H1 (cell line): ENCODE measurements at regions not wholly inside any gene's neighbourhood (a gene's known extent, or its start where the extent isn't known, plus 50 kb on each side); places are given as distances from the start of the nearest gene placed in this dataset.
"Not testable (repeated sequence)": the region's sequence is repeated elsewhere in the genome, so short reads cannot be mapped to it uniquely, and the experiment has no call there.

ENCODE experiments used
- CTCF ChIA-PET: fragments of 300-600 bp; sonication (Branson Sonifier 250); formaldehyde crosslinking; loops from one replicate; lab custom pipeline; 2021; ENCODE audit not compliant: partially characterized antibody; lab: Charles Lee
- POLR2A ChIA-PET: fragments of 300-600 bp; sonication (Branson Sonifier 250); formaldehyde crosslinking; loops from one replicate; lab custom pipeline; 2021; ENCODE audit warnings: inconsistent platforms; ENCODE audit not compliant: partially characterized antibody; lab: Charles Lee
- DNase-seq, 2 experiments: peaks; one replicate each; pipeline versions ENCODE4 v3.0.0 to v3.0.0-alpha.2; 2010 to 2022; ENCODE audit warnings: low spot score in 2 of 2, low read depth in 1 of 2, mixed read lengths in 1 of 2
- FAIRE-seq: peaks from 2 replicates; lab custom pipeline; 2011; peaks lifted over from hg19 to GRCh38; lab: Jason Lieb, UNC
- H2AFZ ChIP-seq: 2 replicates; pipeline ENCODE4 v1.8.1; 2012; ENCODE audit warnings: low read length, inconsistent platforms
- H2AK5ac ChIP-seq: 2 replicates; pipeline ENCODE4 v1.6.1; 2013; ENCODE audit warnings: low read depth, low read length
- H2BK120ac ChIP-seq: replicated peaks from 2 replicates; pipeline ENCODE3; 2013; ENCODE audit warnings: low read depth, low read length, inconsistent platforms
- H2BK12ac ChIP-seq: 2 replicates; pipeline ENCODE4 v1.6.1; 2013; ENCODE audit warnings: low read depth, low read length
- H2BK15ac ChIP-seq: 2 replicates; pipeline ENCODE4 v1.6.1; 2013; ENCODE audit warnings: low read length
- H2BK20ac ChIP-seq: 2 replicates; pipeline ENCODE4 v1.6.1; 2013; ENCODE audit warnings: low read length
- H2BK5ac ChIP-seq: 2 replicates; pipeline ENCODE4 v1.6.1; 2013; ENCODE audit warnings: low read depth, low read length
- H3K14ac ChIP-seq: 2 replicates; pipeline ENCODE4 v1.6.1; 2013; ENCODE audit warnings: inconsistent platforms; ENCODE audit not compliant: insufficient read length
- H3K18ac ChIP-seq: 2 replicates; pipeline ENCODE4 v1.6.1; 2013; ENCODE audit warnings: low read length; ENCODE audit errors: extremely low read depth
- H3K23ac ChIP-seq: 2 replicates; pipeline ENCODE4 v1.6.1; 2013; ENCODE audit warnings: inconsistent platforms; ENCODE audit not compliant: insufficient read length
- H3K23me2 ChIP-seq: 2 replicates; pipeline ENCODE4 v1.6.1; 2013; ENCODE audit warnings: low read depth, low read length
- H3K27ac ChIP-seq: 2 replicates; pipeline ENCODE4 v1.6.1; 2011; ENCODE audit warnings: low read depth, low read length, inconsistent platforms
- H3K27me3 ChIP-seq, 4 experiments: replicated peaks in 1 of 4; 1 replicate in 1 of 4; 2 replicates in 3 of 4; pipeline versions ENCODE4 v1.6.1 to v1.8.1; 2011 to 2013; ENCODE audit warnings: low read length in 3 of 4, mild to moderate bottlenecking in 3 of 4, inconsistent platforms in 2 of 4, mixed read lengths in 2 of 4, moderate library complexity in 1 of 4; ENCODE audit not compliant: control insufficient read depth in 3 of 4, insufficient read depth in 3 of 4; ENCODE audit errors: extremely low read depth in 1 of 4
- H3K36me3 ChIP-seq, 4 experiments: 2 replicates each; pipeline versions ENCODE4 v1.6.1 to v1.8.1; 2011 to 2013; ENCODE audit warnings: mild to moderate bottlenecking in 4 of 4, low read length in 3 of 4, moderate library complexity in 2 of 4, control low read depth in 1 of 4, inconsistent platforms in 1 of 4; ENCODE audit not compliant: insufficient read depth in 4 of 4, control insufficient read depth in 2 of 4
- H3K4ac ChIP-seq: replicated peaks from 2 replicates; pipeline ENCODE3; 2013; ENCODE audit warnings: low read length, low read depth, mixed read lengths, inconsistent platforms; ENCODE audit not compliant: insufficient read length
- H3K4me1 ChIP-seq, 4 experiments: replicated peaks in 1 of 4; 1 replicate in 1 of 4; 2 replicates in 3 of 4; pipeline versions ENCODE4 v1.6.1 to v1.8.1; 2011 to 2013; ENCODE audit warnings: low read length in 3 of 4, inconsistent platforms in 2 of 4, mixed read lengths in 1 of 4; ENCODE audit not compliant: insufficient read depth in 4 of 4, control insufficient read depth in 3 of 4
- H3K4me2 ChIP-seq, 2 experiments: 2 replicates each; pipeline versions ENCODE4 v1.6.1 to v1.8.1; 2011 to 2013; ENCODE audit warnings: low read depth in 2 of 2, low read length in 2 of 2, control low read depth in 1 of 2, inconsistent platforms in 1 of 2, mild to moderate bottlenecking in 1 of 2; ENCODE audit not compliant: insufficient read depth in 1 of 2
- H3K4me3 ChIP-seq, 4 experiments: fragments of 200-600, 300-600 bp in 1 of 4; sonication (generic), shearing (Covaris generic), sonication (Bioruptor Twin) in 1 of 4; 2 replicates each; pipeline versions ENCODE4 v1.5.1 to v1.8.1; 2011 to 2016; ENCODE audit warnings: low read length in 4 of 4, low read depth in 3 of 4, control low read depth in 2 of 4, inconsistent platforms in 2 of 4, mild to moderate bottlenecking in 2 of 4, mixed read lengths in 1 of 4, moderate library complexity in 1 of 4; ENCODE audit not compliant: insufficient read depth in 2 of 4; ENCODE audit errors: extremely low read depth in 1 of 4
- H3K56ac ChIP-seq: replicated peaks from 2 replicates; pipeline ENCODE3; 2013; ENCODE audit warnings: low read depth, mild to moderate bottlenecking, mixed read lengths, low read length, inconsistent platforms; ENCODE audit not compliant: insufficient read length
- H3K79me1 ChIP-seq: 2 replicates; pipeline ENCODE4 v1.6.1; 2013; ENCODE audit warnings: low read depth, low read length, control low read depth
- H3K79me2 ChIP-seq, 2 experiments: 2 replicates each; pipeline versions ENCODE4 v1.6.1 to v1.8.1; 2012 to 2013; ENCODE audit warnings: low read length in 2 of 2, mild to moderate bottlenecking in 2 of 2, inconsistent platforms in 1 of 2; ENCODE audit not compliant: insufficient read depth in 2 of 2, control insufficient read depth in 1 of 2
- H3K9ac ChIP-seq, 4 experiments: replicated peaks in 1 of 4; 1 replicate in 1 of 4; 2 replicates in 3 of 4; pipeline versions ENCODE4 v1.6.1 to v1.8.1; 2011 to 2013; ENCODE audit warnings: low read depth in 3 of 4, low read length in 3 of 4, control low read depth in 2 of 4, mild to moderate bottlenecking in 2 of 4, moderate library complexity in 2 of 4, inconsistent platforms in 1 of 4; ENCODE audit errors: extremely low read depth in 1 of 4
- H3K9me3 ChIP-seq, 2 experiments: 2 replicates each; pipeline versions ENCODE4 v1.6.1 to v1.8.1; 2012 to 2013; ENCODE audit warnings: mild to moderate bottlenecking in 2 of 2, moderate library complexity in 2 of 2, control low read depth in 1 of 2, inconsistent platforms in 1 of 2, low read depth in 1 of 2, low read length in 1 of 2, mixed read lengths in 1 of 2; ENCODE audit not compliant: insufficient read depth in 2 of 2
- H4K20me1 ChIP-seq, 2 experiments: replicated peaks in 1 of 2; 2 replicates each; pipeline versions ENCODE3 to v1.8.1; 2011 to 2013; ENCODE audit warnings: inconsistent platforms in 2 of 2, low read length in 2 of 2, mild to moderate bottlenecking in 1 of 2; ENCODE audit not compliant: insufficient read depth in 2 of 2, control insufficient read depth in 1 of 2
- H4K5ac ChIP-seq: 2 replicates; pipeline ENCODE4 v1.6.1; 2013; ENCODE audit warnings: low read length, low read depth, mixed read lengths, inconsistent platforms; ENCODE audit not compliant: insufficient read length
- H4K8ac ChIP-seq: 2 replicates; pipeline ENCODE4 v1.8.0; 2013; ENCODE audit warnings: mild to moderate bottlenecking, moderate library complexity, low read length, inconsistent platforms; ENCODE audit not compliant: insufficient read depth; ENCODE audit errors: extremely low read depth
- H4K91ac ChIP-seq: replicated peaks from 2 replicates; pipeline ENCODE3; 2013; ENCODE audit warnings: low read length, mixed read lengths, inconsistent platforms; ENCODE audit not compliant: insufficient read length
- ATF3 ChIP-seq: IDR thresholded peaks from 2 replicates; pipeline ENCODE4 v1.6.1; 2011; ENCODE audit warnings: low read depth, mild to moderate bottlenecking, low read length; ENCODE audit not compliant: insufficient read depth
- CBX8 ChIP-seq: fragments of 300-800, 300-1000 bp; sonication (generic); IDR thresholded peaks from 2 replicates; pipeline ENCODE4 v1.7.1; 2016; ENCODE audit warnings: low read depth, low read length, borderline replicate concordance
- CTBP2 ChIP-seq: IDR thresholded peaks from 2 replicates; pipeline ENCODE4 v1.7.0; 2011; ENCODE audit warnings: borderline replicate concordance, mild to moderate bottlenecking, moderate library complexity, mixed read lengths, low read length; ENCODE audit not compliant: insufficient read depth, insufficient read length
- CTCF ChIP-seq, 3 experiments: IDR thresholded peaks; 1 replicate in 2 of 3; 2 replicates in 1 of 3; pipeline versions ENCODE4 v1.5.1 to v1.6.1; 2011; ENCODE audit warnings: low read length in 3 of 3, mild to moderate bottlenecking in 3 of 3, inconsistent platforms in 2 of 3, low read depth in 1 of 3, moderate library complexity in 1 of 3; ENCODE audit not compliant: insufficient read depth in 1 of 3; ENCODE audit errors: control extremely low read depth in 1 of 3
- GTF2F1 ChIP-seq: IDR thresholded peaks from 2 replicates; pipeline ENCODE4 v1.6.1; 2012; ENCODE audit warnings: low read depth, low read length, improper control_type of control experiment, borderline replicate concordance
- HDAC6 ChIP-seq: IDR thresholded peaks from one replicate; pipeline ENCODE4 v1.7.1; 2012; ENCODE audit warnings: low read depth, mild to moderate bottlenecking, inconsistent platforms, low read length, moderate library complexity
- PHF8 ChIP-seq: fragments of 200-600 bp; sonication (generic); conservative IDR thresholded peaks from 2 replicates; pipeline ENCODE4 v1.7.1; 2012; ENCODE audit warnings: low read depth, mild to moderate bottlenecking, inconsistent platforms, low read length, moderate library complexity
- POLR2AphosphoS5 ChIP-seq: IDR thresholded peaks from 2 replicates; pipeline ENCODE4 v1.6.1; 2011; ENCODE audit warnings: low read depth, low read length
- WGBS, 2 experiments: shearing (Covaris generic) in 1 of 2; methylation state at CpG; one replicate each; pipeline versions ENCODE4 v1.1.6 to v1.1.7; 2013 to 2015; ENCODE audit warnings: low lambda C conversion rate in 2 of 2, mixed read lengths in 2 of 2, inconsistent platforms in 1 of 2, low coverage in 1 of 2, missing lambda C conversion rate in 1 of 2; ENCODE audit not compliant: insufficient replicate concordance in 2 of 2, insufficient coverage in 1 of 2, insufficient read length in 1 of 2; ENCODE audit errors: extremely low coverage in 1 of 2, missing lambda C conversion rate in 1 of 2; 5-methylcytosine and 5-hydroxymethylcytosine counted together

- TF ChIP-seq CTCF (IDR thresholded peaks at IDR 0.05; ENCODE audit: control extremely low read depth in 1 of 3, insufficient read depth in 1 of 3, low read depth in 1 of 3, low read length in 3 of 3): no peak
- TF ChIP-seq CBX8: no peak
- TF ChIP-seq GTF2F1: no peak
- no peak for TF ChIP-seq POLR2AphosphoS5
- TF ChIP-seq ATF3: no peak
- TF ChIP-seq CTBP2: no peak
- no peak for TF ChIP-seq HDAC6
- TF ChIP-seq PHF8: no peak
- TF ChIP-seq, all 59 proteins: peak for 0
Measured at GRCh38 chr1:199247891-199248290, 609.1 kb downstream of the PTPRC start (continued).

GRCh38 chr1:199254040-199254439 lies 615.2 kb downstream of the PTPRC start:
- DNase-seq, H4K8ac ChIP-seq, H2AK5ac ChIP-seq, H2AFZ ChIP-seq, H4K20me1 ChIP-seq, H2BK15ac ChIP-seq, H3K36me3 ChIP-seq, H3K27ac ChIP-seq, H3K14ac ChIP-seq, H3K4me2 ChIP-seq, H4K91ac ChIP-seq, H4K5ac ChIP-seq, H3K23ac ChIP-seq, H3K23me2 ChIP-seq, H2BK5ac ChIP-seq, H2BK12ac ChIP-seq, H2BK120ac ChIP-seq, H3K18ac ChIP-seq, FAIRE-seq, H3K9ac ChIP-seq, H3K4ac ChIP-seq, H3K79me1 ChIP-seq, H3K79me2 ChIP-seq, H3K4me3 ChIP-seq, POLR2A ChIA-PET, CTCF ChIA-PET, H3K9me3 ChIP-seq, H3K56ac ChIP-seq, H3K27me3 ChIP-seq, H2BK20ac ChIP-seq, H3K4me1 ChIP-seq: not testable (repeated sequence)
- WGBS, 2 experiments: 81% methylated on average over 1 of the region's 1 CpG; no CpG with 5 or more reads in 1 of the 2 experiments
